ENCODE measurements at regions not wholly inside any gene's neighbourhood (a gene's known extent, or its start where the extent isn't known, plus 50 kb on each side); places are given as distances from the start of the nearest gene placed in this dataset.

DNA sequence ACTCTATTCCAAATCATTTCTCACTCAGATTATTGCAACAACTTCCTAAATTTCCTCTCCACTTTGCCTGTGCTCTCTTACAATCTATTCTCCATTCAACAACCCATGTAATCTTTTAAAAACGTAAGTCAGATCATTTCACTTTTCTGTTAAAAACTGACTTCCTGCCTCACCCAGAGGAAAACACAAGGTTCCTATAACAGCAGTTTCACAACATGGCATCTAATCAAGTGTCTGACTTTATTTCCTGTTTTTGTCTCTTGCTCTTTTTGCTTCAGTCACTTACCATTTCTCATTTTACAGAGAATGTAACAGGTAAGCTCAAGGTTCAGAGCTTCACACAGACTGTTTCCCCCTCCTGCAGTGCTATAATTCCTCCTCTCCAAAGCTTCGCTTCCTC is 560.7 kb downstream of the LRRIQ3 start:
- H3K27ac ChIP-seq: no peak overlapping the region
- H3K36me3 ChIP-seq (ENCODE audit: low read depth): no peaks in the 10 kb centered on the region
- WGBS, 2 experiments (ENCODE audit: low coverage in 1 of 2, low lambda C conversion rate in 2 of 2, missing lambda C conversion rate in 2 of 2): 7 to 8% methylated on average over 2 of the region's 2 CpGs
- H3K4me3 ChIP-seq: no peak overlapping the region
- H4K20me1 ChIP-seq (ENCODE audit: insufficient read depth): no peaks in the 10 kb centered on the region
- no peaks in the 10 kb centered on the region for H3F3A ChIP-seq (ENCODE audit: insufficient read depth)
- DNase-seq: no peak
- H3K9ac ChIP-seq: no peak overlapping the region
- in situ Hi-C loops (cut with MboI): no loop called here
- no peak overlapping the region for H3K4me2 ChIP-seq (ENCODE audit: unreplicated experiment)
- no peaks in the 10 kb centered on the region for H3K9me3 ChIP-seq (ENCODE audit: low read depth)
- no peaks in the 10 kb centered on the region for H3K9me2 ChIP-seq (ENCODE audit: insufficient read depth)
- H3K27me3 ChIP-seq (replicated peaks; ENCODE audit: insufficient read depth): no peaks in the 10 kb centered on the region
- TF ChIP-seq EZH2 (IDR thresholded peaks at IDR 0.05; ENCODE audit: insufficient read depth, poor library complexity, severe bottlenecking): no peak
- TF ChIP-seq EZH2phosphoT487 (IDR thresholded peaks at IDR 0.05; ENCODE audit: insufficient read depth, low read depth): no peak
- no peak overlapping the region for H2AFZ ChIP-seq
- H3K79me2 ChIP-seq (ENCODE audit: insufficient read depth): no peaks in the 10 kb centered on the region
- H3K4me1 ChIP-seq (ENCODE audit: insufficient read depth): no peaks in the 10 kb centered on the region

DNA sequence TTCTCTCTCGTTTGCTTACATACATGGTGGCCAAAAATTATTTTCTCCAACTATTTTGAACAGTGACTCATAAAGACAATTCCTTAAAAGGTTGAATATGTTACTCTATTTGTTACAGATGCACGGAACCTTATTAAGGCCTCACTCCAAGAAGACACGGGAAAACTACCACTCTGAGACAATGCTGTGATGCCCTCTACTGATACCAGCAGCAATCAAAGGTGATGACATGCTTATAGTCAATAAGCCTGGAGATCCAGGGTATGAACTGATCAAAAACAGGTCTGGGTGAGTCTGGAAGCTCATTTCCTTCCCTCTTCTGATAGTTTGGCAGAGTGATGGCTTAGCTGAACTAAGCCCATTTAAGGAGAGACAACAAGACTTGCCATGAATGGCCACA is 563.0 kb downstream of the LRRIQ3 start:
- no peaks in the 10 kb centered on the region for H3F3A ChIP-seq (ENCODE audit: insufficient read depth)
- H3K79me2 ChIP-seq (ENCODE audit: insufficient read depth): no peaks in the 10 kb centered on the region
- WGBS, 2 experiments (ENCODE audit: low coverage in 1 of 2, low lambda C conversion rate in 2 of 2, missing lambda C conversion rate in 2 of 2): 2% methylated on average over 3 of the region's 3 CpGs
- in situ Hi-C loops (cut with MboI): no loop called here
- H3K4me1 ChIP-seq (ENCODE audit: insufficient read depth): no peaks in the 10 kb centered on the region
- no peak for DNase-seq
- TF ChIP-seq EZH2 (IDR thresholded peaks at IDR 0.05; ENCODE audit: insufficient read depth, poor library complexity, severe bottlenecking) (no peak), EZH2phosphoT487 (IDR thresholded peaks at IDR 0.05; ENCODE audit: insufficient read depth, low read depth) (no peak)
- H3K9me2 ChIP-seq (ENCODE audit: insufficient read depth): no peaks in the 10 kb centered on the region
- H3K4me3 ChIP-seq: no peak overlapping the region
- no peaks in the 10 kb centered on the region for H3K36me3 ChIP-seq (ENCODE audit: low read depth)
- H2AFZ ChIP-seq: no peak overlapping the region
- no peaks in the 10 kb centered on the region for H3K27me3 ChIP-seq (replicated peaks; ENCODE audit: insufficient read depth)
- H4K20me1 ChIP-seq (ENCODE audit: insufficient read depth): no peaks in the 10 kb centered on the region
- no peak overlapping the region for H3K27ac ChIP-seq
- no peaks in the 10 kb centered on the region for H3K9me3 ChIP-seq (ENCODE audit: low read depth)
- no peak overlapping the region for H3K9ac ChIP-seq
- H3K4me2 ChIP-seq (ENCODE audit: unreplicated experiment): no peak overlapping the region

DNA sequence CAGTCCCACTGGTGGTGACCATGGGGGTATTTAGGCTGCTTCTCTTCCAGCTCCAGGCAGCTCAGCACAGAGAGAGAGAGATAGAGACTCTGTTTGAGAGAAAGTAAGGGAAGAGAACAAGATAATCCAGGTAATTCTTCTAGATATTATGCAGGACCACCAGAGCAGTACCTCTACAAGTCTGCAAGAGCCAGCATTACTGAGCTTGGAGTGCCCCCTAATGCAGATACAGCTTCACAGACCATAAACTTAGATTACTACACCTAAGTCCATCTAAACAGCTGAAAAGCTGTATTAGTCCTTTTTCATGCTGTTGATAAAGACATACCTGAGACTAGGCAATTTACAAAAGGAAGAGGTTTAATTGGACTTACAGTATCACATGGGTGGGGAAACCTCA is 570.3 kb downstream of the LRRIQ3 start:
- no peak overlapping the region for H3K4me3 ChIP-seq
- in situ Hi-C loops (cut with MboI): no loop called here
- TF ChIP-seq EZH2 (IDR thresholded peaks at IDR 0.05; ENCODE audit: insufficient read depth, poor library complexity, severe bottlenecking) (no peak), EZH2phosphoT487 (IDR thresholded peaks at IDR 0.05; ENCODE audit: insufficient read depth, low read depth) (no peak)
- H3F3A ChIP-seq (ENCODE audit: insufficient read depth): no peaks in the 10 kb centered on the region
- no peaks in the 10 kb centered on the region for H3K4me1 ChIP-seq (ENCODE audit: insufficient read depth)
- H3K9ac ChIP-seq: no peak overlapping the region
- H3K9me3 ChIP-seq (ENCODE audit: low read depth): no peaks in the 10 kb centered on the region
- no peaks in the 10 kb centered on the region for H3K79me2 ChIP-seq (ENCODE audit: insufficient read depth)
- H4K20me1 ChIP-seq (ENCODE audit: insufficient read depth): no peaks in the 10 kb centered on the region
- H3K27me3 ChIP-seq (replicated peaks; ENCODE audit: insufficient read depth): no peaks in the 10 kb centered on the region
- H3K4me2 ChIP-seq (ENCODE audit: unreplicated experiment): no peak overlapping the region
- no peak overlapping the region for H2AFZ ChIP-seq
- H3K36me3 ChIP-seq (ENCODE audit: low read depth): no peaks in the 10 kb centered on the region
- no peak for DNase-seq
- H3K9me2 ChIP-seq (ENCODE audit: insufficient read depth): no peaks in the 10 kb centered on the region
- no peak overlapping the region for H3K27ac ChIP-seq

DNA sequence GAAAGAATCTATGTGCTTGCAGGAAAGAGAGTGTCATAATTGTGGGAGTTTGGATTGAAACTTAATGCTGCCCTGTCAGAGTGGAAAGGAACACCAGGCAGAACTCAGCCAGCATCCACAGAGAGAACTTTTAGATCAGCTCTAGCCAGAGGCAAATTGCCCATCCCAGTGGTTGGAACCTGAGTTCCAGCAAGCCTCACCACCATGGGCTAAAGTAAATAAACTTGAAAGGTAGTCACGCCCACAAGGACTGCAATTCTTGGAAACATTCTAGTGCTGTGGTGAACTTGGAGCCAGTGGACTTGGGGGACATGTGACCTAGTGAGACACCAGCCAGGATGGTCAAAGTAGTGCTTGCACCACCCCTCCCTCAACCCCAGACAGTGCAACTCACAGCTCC is 571.6 kb downstream of the LRRIQ3 start:
- no peaks in the 10 kb centered on the region for H3K4me1 ChIP-seq (ENCODE audit: insufficient read depth)
- H3K9me3 ChIP-seq (ENCODE audit: low read depth): no peaks in the 10 kb centered on the region
- in situ Hi-C loops (cut with MboI): no loop called here
- no peak for DNase-seq
- H3K79me2 ChIP-seq (ENCODE audit: insufficient read depth): no peaks in the 10 kb centered on the region
- no peak overlapping the region for H3K4me2 ChIP-seq (ENCODE audit: unreplicated experiment)
- H3F3A ChIP-seq (ENCODE audit: insufficient read depth): no peaks in the 10 kb centered on the region
- no peak overlapping the region for H3K9ac ChIP-seq
- H3K27ac ChIP-seq: no peak overlapping the region
- H2AFZ ChIP-seq: no peak overlapping the region
- H3K36me3 ChIP-seq (ENCODE audit: low read depth): no peaks in the 10 kb centered on the region
- WGBS, 2 experiments (ENCODE audit: low coverage in 1 of 2, low lambda C conversion rate in 2 of 2, missing lambda C conversion rate in 2 of 2): 8% methylated on average over 1 of the region's 1 CpG
- no peaks in the 10 kb centered on the region for H4K20me1 ChIP-seq (ENCODE audit: insufficient read depth)
- no peaks in the 10 kb centered on the region for H3K27me3 ChIP-seq (replicated peaks; ENCODE audit: insufficient read depth)
- H3K4me3 ChIP-seq: no peak overlapping the region
- TF ChIP-seq EZH2 (IDR thresholded peaks at IDR 0.05; ENCODE audit: insufficient read depth, poor library complexity, severe bottlenecking) (no peak), EZH2phosphoT487 (IDR thresholded peaks at IDR 0.05; ENCODE audit: insufficient read depth, low read depth) (no peak)
- H3K9me2 ChIP-seq (ENCODE audit: insufficient read depth): no peaks in the 10 kb centered on the region

DNA sequence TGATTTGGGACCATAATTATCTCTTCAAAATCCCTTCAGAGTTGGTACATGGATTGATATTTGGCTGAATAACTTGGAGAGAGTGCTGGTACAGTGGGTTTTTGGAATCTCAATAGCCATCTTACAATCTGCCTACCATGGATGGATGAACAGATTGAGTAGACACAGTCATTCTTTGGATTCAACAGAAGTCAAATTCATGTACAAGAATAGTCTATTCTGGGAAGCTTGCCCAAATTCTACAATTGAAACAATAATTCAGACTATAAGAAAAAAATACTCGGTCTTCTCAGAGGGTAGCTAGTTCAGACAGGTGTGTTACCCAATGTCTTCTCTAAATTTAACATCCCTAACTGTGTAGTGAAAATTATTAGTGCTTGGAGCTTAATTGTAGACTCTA is 574.0 kb downstream of the LRRIQ3 start:
- no peak overlapping the region for H2AFZ ChIP-seq
- no peaks in the 10 kb centered on the region for H3F3A ChIP-seq (ENCODE audit: insufficient read depth)
- no peaks in the 10 kb centered on the region for H3K4me1 ChIP-seq (ENCODE audit: insufficient read depth)
- H3K9me2 ChIP-seq (ENCODE audit: insufficient read depth): no peaks in the 10 kb centered on the region
- no peak overlapping the region for H3K27ac ChIP-seq
- H3K4me3 ChIP-seq: no peak overlapping the region
- H4K20me1 ChIP-seq (ENCODE audit: insufficient read depth): no peaks in the 10 kb centered on the region
- H3K4me2 ChIP-seq (ENCODE audit: unreplicated experiment): no peak overlapping the region
- no peak for DNase-seq
- in situ Hi-C loops (cut with MboI): no loop called here
- no peak for TF ChIP-seq EZH2phosphoT487 (IDR thresholded peaks at IDR 0.05; ENCODE audit: insufficient read depth, low read depth)
- no peak for TF ChIP-seq EZH2 (IDR thresholded peaks at IDR 0.05; ENCODE audit: insufficient read depth, poor library complexity, severe bottlenecking)
- WGBS, 2 experiments (ENCODE audit: low coverage in 1 of 2, low lambda C conversion rate in 2 of 2, missing lambda C conversion rate in 2 of 2): 13 to 23% methylated on average over 1 of the region's 1 CpG
- H3K27me3 ChIP-seq (replicated peaks; ENCODE audit: insufficient read depth): no peaks in the 10 kb centered on the region
- no peaks in the 10 kb centered on the region for H3K79me2 ChIP-seq (ENCODE audit: insufficient read depth)
- no peaks in the 10 kb centered on the region for H3K36me3 ChIP-seq (ENCODE audit: low read depth)
- no peak overlapping the region for H3K9ac ChIP-seq
- no peaks in the 10 kb centered on the region for H3K9me3 ChIP-seq (ENCODE audit: low read depth)
